Neural progenitor cell (in vitro differentiated cells): ENCODE measurements at regions not wholly inside any gene's neighbourhood (a gene's known extent, or its start where the extent isn't known, plus 50 kb on each side); places are given as distances from the start of the nearest gene placed in this dataset.

Experiments
- DNase-seq: peaks from one replicate; pipeline ENCODE4 v3.0.0-alpha.2; 2016; ENCODE audit warnings: low spot score
- H2AFZ ChIP-seq: fragments of 200-600 bp; sonication (generic); replicated peaks from 2 replicates; pipeline ENCODE4 v1.6.1; 2016; ENCODE audit warnings: antibody characterized with exemption
- H3F3A ChIP-seq: fragments of 200-600 bp; sonication (generic); 2 replicates; pipeline ENCODE4 v1.6.1; 2016; ENCODE audit warnings: antibody characterized with exemption, low read depth
- H3K27ac ChIP-seq: fragments of 200-600 bp; sonication (generic); 2 replicates; pipeline ENCODE4 v1.5.1; 2016; ENCODE audit warnings: mild to moderate bottlenecking
- H3K27me3 ChIP-seq: fragments of 200-600 bp; sonication (generic); 2 replicates; pipeline ENCODE4 v1.6.1; 2016; ENCODE audit warnings: mild to moderate bottlenecking, moderate library complexity
- H3K36me3 ChIP-seq: fragments of 200-600 bp; sonication (generic); 2 replicates; pipeline ENCODE4 v1.5.1; 2016
- H3K4me1 ChIP-seq: fragments of 200-600 bp; sonication (generic); 2 replicates; pipeline ENCODE4 v1.6.1; 2016; ENCODE audit warnings: mixed run types
- H3K4me2 ChIP-seq: fragments of 200-600 bp; sonication (generic); 2 replicates; pipeline ENCODE4 v1.6.1; 2016
- H3K4me3 ChIP-seq: fragments of 200-600 bp; sonication (generic); 2 replicates; pipeline ENCODE4 v1.5.1; 2016
- H3K79me2 ChIP-seq: fragments of 200-600 bp; sonication (generic); 2 replicates; pipeline ENCODE4 v1.6.1; 2016; ENCODE audit warnings: low read depth
- H3K9ac ChIP-seq: fragments of 200-600 bp; sonication (generic); 2 replicates; pipeline ENCODE4 v1.6.1; 2016
- H3K9me3 ChIP-seq: fragments of 200-600 bp; sonication (generic); 2 replicates; pipeline ENCODE4 v1.5.1; 2016; ENCODE audit warnings: low read depth
- H4K20me1 ChIP-seq: fragments of 200-600 bp; sonication (generic); 2 replicates; pipeline ENCODE4 v1.6.1; 2016; ENCODE audit warnings: low read depth
- H3K27ac Mint-ChIP-seq: 3 replicates; pipeline ENCODE4 v1.8.0; 2021; ENCODE audit warnings: mixed read lengths
- H3K27me3 Mint-ChIP-seq: 2 replicates; pipeline ENCODE4 v1.8.0; 2022; ENCODE audit warnings: low read depth, mild to moderate bottlenecking, inconsistent platforms, moderate library complexity, mixed read lengths; ENCODE audit not compliant: insufficient read depth
- H3K36me3 Mint-ChIP-seq: 3 replicates; pipeline ENCODE4 v1.8.0; 2021; ENCODE audit warnings: mixed read lengths
- H3K4me1 Mint-ChIP-seq: 3 replicates; pipeline ENCODE4 v1.8.0; 2021; ENCODE audit warnings: mixed read lengths
- H3K4me3 Mint-ChIP-seq: 3 replicates; pipeline ENCODE4 v1.8.0; 2021; ENCODE audit warnings: mild to moderate bottlenecking, moderate library complexity, mixed read lengths
- H3K9me3 Mint-ChIP-seq: 3 replicates; pipeline ENCODE4 v1.8.0; 2020; ENCODE audit warnings: mixed read lengths
- EZH2 ChIP-seq: fragments of 200-600 bp; sonication (generic); IDR thresholded peaks from 2 replicates; pipeline ENCODE4 v1.6.1; 2017; ENCODE audit warnings: antibody characterized with exemption, mild to moderate bottlenecking, moderate library complexity
- EZH2phosphoT487 ChIP-seq: fragments of 200-600 bp; sonication (generic); IDR thresholded peaks from 2 replicates; pipeline ENCODE4 v1.6.1; 2017; ENCODE audit warnings: antibody characterized with exemption
- TF ChIP-seq, protein P1 (sequence below): fragments of 200-600 bp; sonication (generic); IDR thresholded peaks from 2 replicates; pipeline ENCODE4 v1.5.1; 2017; ENCODE audit warnings: antibody characterized with exemption, mild to moderate bottlenecking

DNA sequence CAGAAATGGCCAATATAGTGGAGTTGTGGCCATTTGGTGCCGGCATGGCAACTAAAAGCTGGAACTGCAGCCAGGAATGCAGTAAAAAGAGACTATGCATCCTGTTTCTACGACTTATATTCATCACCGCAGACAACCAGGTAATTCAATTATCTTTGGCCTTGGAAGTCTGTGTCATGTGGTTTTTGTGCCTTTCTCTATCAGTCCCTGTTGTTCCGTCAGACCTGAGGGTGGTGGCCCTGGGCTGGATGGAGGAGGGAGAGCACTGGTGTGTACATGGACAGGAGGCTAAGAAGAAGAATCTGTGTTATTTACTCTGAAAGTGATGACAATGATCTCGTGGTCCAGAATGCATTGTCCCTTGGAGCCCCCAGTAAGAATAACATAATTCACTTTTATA lies 852.6 kb downstream of the VRK1 start:
- no peak overlapping the region for H3K4me3 ChIP-seq
- DNase-seq, result no peak
- peaks cover 5% of the 10 kb centered on the region for H3K27me3 Mint-ChIP-seq
- no peaks in the 10 kb centered on the region for H3F3A ChIP-seq
- no peak overlapping the region for H3K4me3 Mint-ChIP-seq
- H3K36me3 Mint-ChIP-seq, result no peaks in the 10 kb centered on the region
- H3K4me1 ChIP-seq, result peaks cover 18% of the 10 kb centered on the region
- H3K27me3 ChIP-seq, result no peaks in the 10 kb centered on the region
- no peak overlapping the region for H3K9ac ChIP-seq
- no peaks in the 10 kb centered on the region for H4K20me1 ChIP-seq
- no peaks in the 10 kb centered on the region for H3K36me3 ChIP-seq
- no peak overlapping the region for H3K4me2 ChIP-seq
- no peak overlapping the region for H2AFZ ChIP-seq
- TF ChIP-seq, protein P1, sequence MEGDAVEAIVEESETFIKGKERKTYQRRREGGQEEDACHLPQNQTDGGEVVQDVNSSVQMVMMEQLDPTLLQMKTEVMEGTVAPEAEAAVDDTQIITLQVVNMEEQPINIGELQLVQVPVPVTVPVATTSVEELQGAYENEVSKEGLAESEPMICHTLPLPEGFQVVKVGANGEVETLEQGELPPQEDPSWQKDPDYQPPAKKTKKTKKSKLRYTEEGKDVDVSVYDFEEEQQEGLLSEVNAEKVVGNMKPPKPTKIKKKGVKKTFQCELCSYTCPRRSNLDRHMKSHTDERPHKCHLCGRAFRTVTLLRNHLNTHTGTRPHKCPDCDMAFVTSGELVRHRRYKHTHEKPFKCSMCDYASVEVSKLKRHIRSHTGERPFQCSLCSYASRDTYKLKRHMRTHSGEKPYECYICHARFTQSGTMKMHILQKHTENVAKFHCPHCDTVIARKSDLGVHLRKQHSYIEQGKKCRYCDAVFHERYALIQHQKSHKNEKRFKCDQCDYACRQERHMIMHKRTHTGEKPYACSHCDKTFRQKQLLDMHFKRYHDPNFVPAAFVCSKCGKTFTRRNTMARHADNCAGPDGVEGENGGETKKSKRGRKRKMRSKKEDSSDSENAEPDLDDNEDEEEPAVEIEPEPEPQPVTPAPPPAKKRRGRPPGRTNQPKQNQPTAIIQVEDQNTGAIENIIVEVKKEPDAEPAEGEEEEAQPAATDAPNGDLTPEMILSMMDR, result no peak
- TF ChIP-seq EZH2phosphoT487 (no peak), EZH2 (no peak)
- H3K79me2 ChIP-seq, result no peaks in the 10 kb centered on the region
- peaks cover 13% of the 10 kb centered on the region for H3K4me1 Mint-ChIP-seq
- H3K9me3 ChIP-seq, result no peaks in the 10 kb centered on the region
- no peaks in the 10 kb centered on the region for H3K9me3 Mint-ChIP-seq
- H3K27ac ChIP-seq, result no peak overlapping the region
- no peak overlapping the region for H3K27ac Mint-ChIP-seq

DNA sequence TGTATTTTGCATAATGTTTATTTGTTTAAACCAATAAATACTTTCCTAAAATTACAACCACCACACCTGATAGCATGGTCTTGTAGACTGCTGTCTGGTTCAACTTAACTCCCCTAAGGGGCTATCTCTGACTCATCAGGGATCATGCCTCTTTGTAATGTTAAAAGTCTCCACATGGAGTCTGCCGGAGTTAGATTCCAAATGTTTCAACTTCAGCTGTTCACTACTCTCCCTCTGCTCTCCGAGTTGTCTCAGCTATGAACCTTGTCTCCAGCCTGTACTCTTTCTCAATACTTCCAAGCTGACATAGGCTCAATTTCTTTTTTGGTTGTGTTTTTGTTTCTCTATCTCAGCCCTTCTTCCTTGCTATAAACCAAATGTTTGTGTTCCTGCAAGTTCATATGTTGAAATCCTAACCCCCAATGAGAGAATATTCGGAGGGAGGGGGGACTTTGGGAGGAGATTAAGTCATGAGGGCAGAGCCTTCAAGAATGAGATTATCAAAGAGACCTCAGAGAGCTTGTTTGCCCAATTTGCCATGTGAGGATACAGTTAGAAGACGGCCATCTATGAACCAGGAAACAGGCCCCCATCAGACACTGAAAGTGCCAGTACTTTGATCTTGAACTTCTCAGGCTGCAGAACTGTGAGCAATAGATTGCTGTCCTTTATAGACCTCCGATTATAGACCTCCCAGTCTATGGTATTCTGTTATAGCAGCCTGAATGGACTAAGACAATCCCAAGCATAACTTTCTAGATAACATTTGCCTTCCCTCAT lies 858.2 kb downstream of the VRK1 start:
- no peak overlapping the region for H2AFZ ChIP-seq
- TF ChIP-seq EZH2phosphoT487 (no peak), EZH2 (no peak)
- H3K79me2 ChIP-seq, result no peaks in the 10 kb centered on the region
- no peak overlapping the region for H3K4me2 ChIP-seq
- peak; percentile 20 for DNase-seq
- H3K36me3 Mint-ChIP-seq, result no peaks in the 10 kb centered on the region
- no peaks in the 10 kb centered on the region for H4K20me1 ChIP-seq
- no peak overlapping the region for H3K9ac ChIP-seq
- H3K27ac ChIP-seq, result no peak overlapping the region
- peaks cover 24% of the 10 kb centered on the region for H3K4me1 Mint-ChIP-seq
- H3K9me3 Mint-ChIP-seq, result peaks cover 2% of the 10 kb centered on the region
- no peaks in the 10 kb centered on the region for H3K27me3 ChIP-seq
- H3K4me1 ChIP-seq, result peaks cover 15% of the 10 kb centered on the region
- H3K27me3 Mint-ChIP-seq, result peaks cover 2% of the 10 kb centered on the region
- H3K27ac Mint-ChIP-seq, result no peak overlapping the region
- H3K9me3 ChIP-seq, result no peaks in the 10 kb centered on the region
- H3K4me3 Mint-ChIP-seq, result no peak overlapping the region
- H3F3A ChIP-seq, result no peaks in the 10 kb centered on the region
- no peaks in the 10 kb centered on the region for H3K36me3 ChIP-seq
- H3K4me3 ChIP-seq, result no peak overlapping the region

DNA sequence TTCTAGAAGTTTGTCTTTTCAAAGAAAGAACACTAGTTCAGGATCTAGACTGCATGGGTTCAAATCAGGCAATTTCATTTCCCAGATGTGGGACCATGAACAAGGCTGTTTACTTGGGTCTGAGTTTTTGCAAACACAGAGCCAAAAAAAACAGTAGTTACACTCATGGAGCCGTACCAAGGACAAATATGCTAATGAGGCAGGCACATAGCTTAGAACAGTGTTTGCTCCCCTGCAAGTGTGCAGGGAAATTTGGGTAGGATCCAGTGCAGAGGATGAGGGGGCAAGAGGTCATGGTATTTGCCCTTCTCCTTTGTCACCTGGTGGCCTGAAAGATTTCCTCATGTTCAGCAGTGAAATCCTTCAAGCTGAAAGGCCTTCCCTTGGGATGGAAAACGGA lies 860.4 kb downstream of the VRK1 start:
- TF ChIP-seq EZH2 (no peak), EZH2phosphoT487 (no peak)
- TF ChIP-seq, protein P1, result no peak
- peaks cover 22% of the 10 kb centered on the region for H3K4me1 Mint-ChIP-seq
- peak overlapping the region; percentile 83 for H3K27ac Mint-ChIP-seq
- H3K4me3 Mint-ChIP-seq, result no peak overlapping the region
- no peak overlapping the region for H3K4me2 ChIP-seq
- no peak for DNase-seq
- H3K9me3 ChIP-seq, result no peaks in the 10 kb centered on the region
- no peak overlapping the region for H3K4me3 ChIP-seq
- H3F3A ChIP-seq, result no peaks in the 10 kb centered on the region
- H4K20me1 ChIP-seq, result no peaks in the 10 kb centered on the region
- peaks cover 9% of the 10 kb centered on the region for H3K4me1 ChIP-seq
- no peak overlapping the region for H3K27ac ChIP-seq
- no peaks in the 10 kb centered on the region for H3K36me3 Mint-ChIP-seq
- peaks cover 2% of the 10 kb centered on the region for H3K27me3 Mint-ChIP-seq
- no peak overlapping the region for H3K9ac ChIP-seq
- H2AFZ ChIP-seq, result no peak overlapping the region
- peaks cover 2% of the 10 kb centered on the region for H3K9me3 Mint-ChIP-seq
- no peaks in the 10 kb centered on the region for H3K79me2 ChIP-seq
- no peaks in the 10 kb centered on the region for H3K36me3 ChIP-seq
- no peaks in the 10 kb centered on the region for H3K27me3 ChIP-seq

DNA sequence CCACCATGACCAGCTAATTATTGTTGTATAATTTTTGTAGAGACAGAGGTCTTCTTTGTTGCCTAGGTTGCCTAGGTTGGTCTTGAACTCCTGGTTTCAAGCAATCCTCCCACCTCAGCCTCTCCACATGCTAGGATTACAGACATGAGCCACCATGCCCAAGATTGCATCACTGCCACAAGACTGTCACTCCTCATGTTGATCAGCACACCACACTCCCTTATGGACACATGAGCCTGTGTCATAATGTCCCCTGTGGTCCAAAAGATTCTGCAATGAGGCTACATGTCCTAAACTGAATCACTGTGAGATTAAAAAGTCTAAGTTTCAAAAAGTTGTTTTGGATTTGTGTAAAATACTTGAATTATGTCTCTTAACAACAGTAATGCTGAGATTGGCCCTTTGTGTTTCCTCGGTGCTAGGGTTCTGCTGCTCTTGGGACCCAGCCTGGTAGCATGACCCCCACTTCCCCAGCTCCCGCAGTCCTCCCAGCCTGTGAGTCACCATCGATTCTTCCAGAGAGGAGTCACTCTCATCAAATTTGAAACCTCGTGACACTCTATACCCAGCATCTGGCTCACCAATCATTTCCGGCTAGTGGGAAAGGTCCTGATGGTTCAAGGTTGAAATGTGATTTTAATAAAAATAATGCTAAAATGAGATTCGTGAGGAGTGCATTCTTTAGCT lies 890.9 kb downstream of the VRK1 start:
- H3K27ac ChIP-seq, result no peak overlapping the region
- H3K9me3 ChIP-seq, result no peaks in the 10 kb centered on the region
- H3K36me3 ChIP-seq, result no peaks in the 10 kb centered on the region
- peaks cover 3% of the 10 kb centered on the region for H3K9me3 Mint-ChIP-seq
- no peak overlapping the region for H3K9ac ChIP-seq
- no peaks in the 10 kb centered on the region for H3K4me1 Mint-ChIP-seq
- peaks cover 2% of the 10 kb centered on the region for H3K27me3 Mint-ChIP-seq
- no peak overlapping the region for H3K4me2 ChIP-seq
- no peaks in the 10 kb centered on the region for H3K36me3 Mint-ChIP-seq
- no peak overlapping the region for H2AFZ ChIP-seq
- no peaks in the 10 kb centered on the region for H3K79me2 ChIP-seq
- no peaks in the 10 kb centered on the region for H3K27me3 ChIP-seq
- H3F3A ChIP-seq, result no peaks in the 10 kb centered on the region
- H3K27ac Mint-ChIP-seq, result no peak overlapping the region
- H3K4me3 Mint-ChIP-seq, result no peak overlapping the region
- H3K4me3 ChIP-seq, result no peak overlapping the region
- H3K4me1 ChIP-seq, result peaks cover 6% of the 10 kb centered on the region
- H4K20me1 ChIP-seq, result no peaks in the 10 kb centered on the region
- DNase-seq, result no peak
- no peak for TF ChIP-seq EZH2
- TF ChIP-seq EZH2phosphoT487, result no peak
- TF ChIP-seq, protein P1, result no peak
